Mucosa of descending colon (tissue), 3 donors: ENCODE measurements at regions not wholly inside any gene's neighbourhood (a gene's known extent, or its start where the extent isn't known, plus 50 kb on each side); places are given as distances from the start of the nearest gene placed in this dataset.

Source experiments
- ATAC-seq: fragments of 200-7000 bp; cut with Tn5 transposase; one replicate; pipeline ENCODE4 v1.9.1; 2020; ENCODE audit warnings: mild to moderate bottlenecking, moderate library complexity
- DNase-seq, 3 donors: peaks; one replicate each; pipeline ENCODE4 v3.0.0-alpha.2; 2020
- H3K36me3 ChIP-seq: fragments of 200-600 bp; one replicate; pipeline ENCODE4 v1.8.0; 2021; ENCODE audit warnings: low read depth, mild to moderate bottlenecking
- H3K4me1 ChIP-seq: fragments of 200-600 bp; one replicate; pipeline ENCODE4 v1.8.0; 2021; ENCODE audit warnings: low read depth, mild to moderate bottlenecking
- H3K4me3 ChIP-seq: fragments of 200-600 bp; one replicate; pipeline ENCODE4 v1.8.0; 2021; ENCODE audit warnings: mild to moderate bottlenecking
- H3K9me3 ChIP-seq: fragments of 200-600 bp; one replicate; pipeline ENCODE4 v1.8.0; 2021; ENCODE audit warnings: mild to moderate bottlenecking
- intact Hi-C, 2 donors: fragments of 100-400 bp; cut with DNase I in 1 of 2; cut with micrococcal nuclease in 1 of 2; formaldehyde crosslinking; loops; one replicate each; pipeline versions ENCODE4 v1.11.0 to v1.11.1; 2022; cut with DNase I, micrococcal nuclease
- TF ChIP-seq, protein P1 (sequence below): fragments of 200-600 bp; IDR thresholded peaks from one replicate; pipeline ENCODE4 v1.8.0; 2022; ENCODE audit warnings: antibody characterized with exemption, mild to moderate bottlenecking
- donor health status: DM: no; HTN: no; CAD: no; lungs with moderate emphysema.
- donor health status: DM: no; HTN: no; CAD: no.
- donor health status: DM: no; HTN: yes; CAD: no.

- ATAC-seq (no peak), DNase-seq (no peak)
- no peaks in the 10 kb centered on the region for H3K9me3 ChIP-seq
- H3K4me3 ChIP-seq: no peak overlapping the region
- TF ChIP-seq, protein P1, sequence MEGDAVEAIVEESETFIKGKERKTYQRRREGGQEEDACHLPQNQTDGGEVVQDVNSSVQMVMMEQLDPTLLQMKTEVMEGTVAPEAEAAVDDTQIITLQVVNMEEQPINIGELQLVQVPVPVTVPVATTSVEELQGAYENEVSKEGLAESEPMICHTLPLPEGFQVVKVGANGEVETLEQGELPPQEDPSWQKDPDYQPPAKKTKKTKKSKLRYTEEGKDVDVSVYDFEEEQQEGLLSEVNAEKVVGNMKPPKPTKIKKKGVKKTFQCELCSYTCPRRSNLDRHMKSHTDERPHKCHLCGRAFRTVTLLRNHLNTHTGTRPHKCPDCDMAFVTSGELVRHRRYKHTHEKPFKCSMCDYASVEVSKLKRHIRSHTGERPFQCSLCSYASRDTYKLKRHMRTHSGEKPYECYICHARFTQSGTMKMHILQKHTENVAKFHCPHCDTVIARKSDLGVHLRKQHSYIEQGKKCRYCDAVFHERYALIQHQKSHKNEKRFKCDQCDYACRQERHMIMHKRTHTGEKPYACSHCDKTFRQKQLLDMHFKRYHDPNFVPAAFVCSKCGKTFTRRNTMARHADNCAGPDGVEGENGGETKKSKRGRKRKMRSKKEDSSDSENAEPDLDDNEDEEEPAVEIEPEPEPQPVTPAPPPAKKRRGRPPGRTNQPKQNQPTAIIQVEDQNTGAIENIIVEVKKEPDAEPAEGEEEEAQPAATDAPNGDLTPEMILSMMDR: no peak
- intact Hi-C loops: no loop called here
- peaks cover 12% of the 10 kb centered on the region for H3K4me1 ChIP-seq
- H3K36me3 ChIP-seq: no peaks in the 10 kb centered on the region
Observed at GRCh38 chr20:20763650-20764049, 51.2 kb upstream of the RALGAPA2 start.
